Astrocyte of the cerebellum (primary cell): ENCODE measurements at regions not wholly inside any gene's neighbourhood (a gene's known extent, or its start where the extent isn't known, plus 50 kb on each side); places are given as distances from the start of the nearest gene placed in this dataset.
A peak's percentile ranks its signal among the peaks of the same experiment; 100 is the strongest.

ENCODE experiments used
- DNase-seq: peaks from one replicate; pipeline ENCODE4 v3.0.0-alpha.2; 2011; ENCODE audit warnings: low read depth
- H3K4me3 ChIP-seq: 2 replicates; pipeline ENCODE4 v1.5.1; 2011; ENCODE audit warnings: mild to moderate bottlenecking, low read depth, low read length, moderate library complexity
- CTCF ChIP-seq: IDR thresholded peaks from 2 replicates; pipeline ENCODE4 v1.5.1; 2012; ENCODE audit warnings: low read length, low read depth, moderate library complexity, mild to moderate bottlenecking; ENCODE audit errors: missing control alignments
- in situ Hi-C: cut with HindIII; loops from 2 replicates; pipeline ENCODE4 v1.10.0; 2017; ENCODE audit warnings: low sequenced_read_pairs

GRCh38 chr16:64864232-64864809, 257.5 kb downstream of the CDH11 start:
- peak; percentile 74 for DNase-seq
- H3K4me3 ChIP-seq, result no peak overlapping the region
- no peak for TF ChIP-seq CTCF
- in situ Hi-C loops, result no loop called here

- no peak for DNase-seq
- no peak for TF ChIP-seq CTCF
- no peak overlapping the region for H3K4me3 ChIP-seq
- in situ Hi-C loops, result no loop called here
Measured at GRCh38 chr16:64858076-64858475, 263.8 kb downstream of the CDH11 start.

DNA sequence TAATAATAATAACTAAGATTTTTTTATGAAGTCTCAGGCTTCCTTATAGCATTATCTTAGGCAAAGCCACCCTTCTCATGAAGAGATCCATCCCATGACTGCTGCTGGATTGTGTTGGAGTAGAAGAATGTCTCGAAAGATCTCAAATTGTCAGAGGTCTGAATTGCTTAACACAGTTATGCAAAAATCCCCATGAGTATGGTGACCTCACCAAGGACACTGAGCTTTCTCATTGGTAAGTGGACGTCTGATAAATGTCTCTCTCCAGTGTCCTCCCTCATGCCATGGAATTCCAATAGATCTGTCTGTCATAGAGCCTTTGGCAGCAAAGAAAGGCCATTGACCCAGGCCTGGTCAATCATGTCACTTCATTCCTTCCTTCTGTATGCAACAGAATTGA, 264.5 kb downstream of the CDH11 start:
- no peak for DNase-seq
- in situ Hi-C loops, result no loop called here
- TF ChIP-seq CTCF, result no peak
- H3K4me3 ChIP-seq, result no peak overlapping the region

DNA sequence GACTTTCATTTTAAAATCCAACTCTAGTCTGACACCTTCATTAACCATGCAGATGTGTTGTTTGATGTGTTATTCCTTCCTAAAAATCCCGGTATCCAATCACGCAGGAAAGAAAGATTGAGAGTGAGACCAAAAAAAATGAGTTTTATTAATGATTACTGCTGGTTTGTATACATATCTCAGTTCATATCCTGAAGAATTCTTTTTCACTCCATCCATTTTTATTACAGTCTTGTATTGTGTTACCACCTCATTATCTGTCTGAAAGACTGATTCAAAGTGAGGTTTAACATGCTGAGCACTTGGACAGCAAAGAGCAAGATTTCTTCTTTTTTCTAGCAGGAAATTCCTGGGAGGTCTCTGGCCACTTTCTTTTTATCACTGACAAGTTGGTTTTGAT, 268.3 kb downstream of the CDH11 start:
- H3K4me3 ChIP-seq, result no peak overlapping the region
- DNase-seq, result no peak
- no peak for TF ChIP-seq CTCF
- in situ Hi-C loops, result no loop called here

DNA sequence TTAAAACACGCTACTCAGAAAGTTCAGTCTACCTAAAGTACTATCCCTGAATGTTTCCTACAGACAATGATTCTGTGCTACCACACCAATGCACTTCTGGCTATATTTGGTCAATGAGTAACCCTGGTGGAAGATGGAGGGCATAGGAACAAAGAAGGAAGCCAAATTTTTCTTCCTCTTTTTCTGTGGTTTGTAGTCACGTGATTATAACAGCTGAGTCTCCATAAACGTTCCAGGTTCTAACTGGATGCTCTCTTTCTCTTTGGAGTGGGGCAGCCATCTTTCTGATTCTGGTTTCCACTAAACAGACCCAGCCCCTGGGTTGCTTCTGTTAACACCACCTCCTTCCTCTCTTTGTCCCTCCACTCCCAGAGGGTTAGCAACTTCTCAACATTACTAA, 274.9 kb downstream of the CDH11 start:
- TF ChIP-seq CTCF, result no peak
- no peak for DNase-seq
- no peak overlapping the region for H3K4me3 ChIP-seq
- in situ Hi-C loops, result no loop called here

DNA sequence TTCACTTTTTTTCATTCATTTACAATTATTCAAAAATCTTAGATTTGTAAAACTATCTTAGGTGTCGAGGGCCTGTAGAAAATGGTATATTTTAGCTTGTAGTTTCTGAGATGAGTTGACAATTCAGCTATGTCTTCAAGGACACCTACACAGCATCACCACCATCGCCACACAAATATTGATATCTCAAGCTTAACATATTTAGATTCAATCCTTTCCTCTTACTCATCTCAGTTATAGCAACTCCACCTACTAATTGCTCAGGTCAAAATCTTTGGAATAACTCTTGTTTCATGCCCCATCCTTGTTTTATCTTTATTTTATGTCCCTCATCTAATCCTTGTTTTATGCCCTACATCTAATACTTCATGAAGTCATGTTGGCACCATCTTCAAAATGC, 276.8 kb downstream of the CDH11 start:
- no peak for DNase-seq
- in situ Hi-C loops, result no loop called here
- no peak for TF ChIP-seq CTCF
- no peak overlapping the region for H3K4me3 ChIP-seq

DNA sequence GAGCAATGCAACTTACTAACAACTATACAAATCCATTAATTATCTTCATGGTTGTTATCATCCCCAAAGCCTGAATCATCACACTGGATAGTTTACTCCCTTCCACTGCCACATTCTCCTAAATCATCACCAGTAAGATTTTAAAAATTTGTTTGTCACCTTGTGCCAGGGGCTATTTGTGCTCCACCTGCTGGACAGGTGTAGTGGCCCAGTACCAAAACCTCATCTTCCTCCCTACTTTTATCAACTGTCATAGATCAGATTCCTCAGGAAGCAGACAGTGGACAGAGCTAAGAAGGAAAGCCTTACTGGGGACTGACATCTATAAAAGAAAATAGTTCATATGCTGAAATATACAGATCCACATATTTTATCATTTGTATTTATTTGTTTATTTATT, 280.4 kb downstream of the CDH11 start:
- in situ Hi-C loops, result no loop called here
- DNase-seq, result no peak
- no peak for TF ChIP-seq CTCF
- H3K4me3 ChIP-seq, result no peak overlapping the region
